ENCODE measurements at regions not wholly inside any gene's neighbourhood (a gene's known extent, or its start where the extent isn't known, plus 50 kb on each side); places are given as distances from the start of the nearest gene placed in this dataset.

DNA sequence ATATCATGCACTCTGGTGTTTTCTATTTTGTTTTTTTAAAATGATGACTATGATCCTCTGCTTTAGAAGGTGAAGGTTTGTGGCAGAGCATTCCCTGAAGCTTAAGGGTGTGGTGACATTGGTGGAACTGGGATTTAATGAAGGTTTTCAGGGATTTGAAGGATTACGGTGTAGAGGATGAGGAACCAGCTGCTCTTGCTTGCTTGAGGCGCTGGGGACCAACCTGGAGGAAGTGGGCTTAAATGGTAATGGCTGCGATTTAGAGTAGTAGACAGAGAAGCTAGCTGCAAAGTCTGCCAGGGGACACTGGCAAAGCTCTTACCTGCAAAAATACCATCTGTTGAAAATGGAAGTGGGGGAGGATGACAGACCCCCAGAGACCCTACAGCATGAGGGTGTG lies 241.8 kb downstream of the CLIC5 start:
- TF ChIP-seq YY1 (IDR thresholded peaks at IDR 0.05; ENCODE audit: insufficient read depth, insufficient read length) (no peak), SUZ12 (IDR thresholded peaks at IDR 0.05; ENCODE audit: extremely low read depth, insufficient read depth, insufficient read length) (no peak), ZNF274 (IDR thresholded peaks at IDR 0.05; ENCODE audit: low read depth, low read length) (no peak)

All from NT2/D1 (cell line).